Hypothalamus (tissue), 51 donors: ENCODE measurements at regions not wholly inside any gene's neighbourhood (a gene's known extent, or its start where the extent isn't known, plus 50 kb on each side); places are given as distances from the start of the nearest gene placed in this dataset.

ENCODE experiments used
- DNase-seq, 51 donors: peaks; one replicate each; lab custom pipeline; 2025; lab: John Stamatoyannopoulos, UW

GRCh38 chrX:110863883-110864282 is 68.3 kb upstream of the CHRDL1 start:
- no peak for DNase-seq

DNA sequence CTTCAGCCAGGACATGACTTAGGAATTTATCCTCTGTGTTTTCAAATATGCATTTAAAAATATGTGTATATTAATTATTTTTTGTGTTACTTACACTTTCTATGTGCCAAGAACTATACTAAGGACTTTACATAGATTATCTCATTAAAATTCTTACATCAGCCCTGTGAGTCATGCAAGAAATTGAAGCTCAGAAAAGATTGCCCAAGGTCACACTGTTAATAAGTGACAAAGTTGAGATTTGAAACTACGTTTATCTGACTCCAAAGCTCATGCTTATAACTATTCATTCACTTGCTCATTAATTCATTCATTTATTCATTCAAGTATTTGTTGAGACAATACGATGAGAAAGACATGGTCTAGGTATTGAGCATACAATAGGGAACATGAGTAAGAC is 62.9 kb upstream of the CHRDL1 start:
- DNase-seq: no peak

GRCh38 chrX:110853610-110854009 is 58.0 kb upstream of the CHRDL1 start:
- peak in 11 of 51 donors; percentile 0 to 7 (median 1) for DNase-seq

DNA sequence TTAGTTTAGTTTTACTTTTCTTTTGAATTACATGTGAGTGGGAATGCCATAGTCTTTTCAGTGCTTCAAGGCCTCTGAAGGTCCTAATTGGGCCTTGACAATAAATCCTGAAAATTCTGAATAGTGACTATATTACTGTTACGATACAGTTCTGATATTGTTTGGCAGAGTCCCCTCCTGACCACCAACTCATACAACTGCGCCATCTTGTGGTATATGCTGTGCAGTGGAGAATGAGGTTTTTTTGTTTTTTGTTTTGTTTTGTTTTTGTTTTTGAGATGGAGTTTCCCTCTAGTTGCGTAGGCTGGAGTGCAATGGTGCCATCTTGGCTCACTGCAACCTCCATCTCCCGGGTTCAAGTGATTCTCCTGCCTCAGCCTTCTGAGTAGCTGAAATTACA is 56.6 kb upstream of the CHRDL1 start:
- no peak for DNase-seq

- no peak for DNase-seq
These were observed 56.2 kb upstream of the CHRDL1 start for GRCh38 chrX:110851780-110852179.

- peak in 4 of 51 donors; percentile 0 to 38 (median 7) for DNase-seq
These were observed 51.7 kb upstream of the CHRDL1 start for GRCh38 chrX:110847334-110847733.

GRCh38 chrX:110846071-110846470 is 50.5 kb upstream of the CHRDL1 start:
- no peak for DNase-seq
